Activated CD4-positive, alpha-beta T cell treated with anti-CD3 and anti-CD28 coated beads, Interleukin-2, amount 50 U/mL, for 16 hours (primary cell): ENCODE measurements at regions not wholly inside any gene's neighbourhood (a gene's known extent, or its start where the extent isn't known, plus 50 kb on each side); places are given as distances from the start of the nearest gene placed in this dataset.
"Not testable (repeated sequence)": the region's sequence is repeated elsewhere in the genome, so short reads cannot be mapped to it uniquely, and the experiment has no call there.

Experiments used
- DNase-seq: peaks from one replicate; pipeline ENCODE4 v3.0.0-alpha.2; 2020

- DNase-seq = no peak
Observed at GRCh38 chr2:224173210-224173609, 134.1 kb upstream of the SERPINE2 start.

- DNase-seq = no peak
Observed at GRCh38 chr2:224171226-224171625, 132.1 kb upstream of the SERPINE2 start.

- DNase-seq = no peak
Observed at GRCh38 chr2:224169847-224170246, 130.8 kb upstream of the SERPINE2 start.

- not testable (repeated sequence) for DNase-seq
Observed at GRCh38 chr2:224167781-224168180, 128.7 kb upstream of the SERPINE2 start.

GRCh38 chr2:224166654-224167053, 127.6 kb upstream of the SERPINE2 start:
- DNase-seq = no peak

- peak; percentile 29 for DNase-seq
Observed at GRCh38 chr2:224165901-224166319, 126.8 kb upstream of the SERPINE2 start.

- no peak for DNase-seq
Observed at GRCh38 chr2:224163566-224164307, 124.7 kb upstream of the SERPINE2 start.

- peak; percentile 12 for DNase-seq
Observed at GRCh38 chr2:224162122-224162521, 123.0 kb upstream of the SERPINE2 start.

GRCh38 chr2:224161712-224162111, 122.6 kb upstream of the SERPINE2 start:
- no peak for DNase-seq

GRCh38 chr2:224160917-224161316, 121.8 kb upstream of the SERPINE2 start:
- no peak for DNase-seq

- no peak for DNase-seq
Observed at GRCh38 chr2:224159345-224159928, 120.4 kb upstream of the SERPINE2 start.

- no peak for DNase-seq
Observed at GRCh38 chr2:224158831-224159230, 119.7 kb upstream of the SERPINE2 start.

GRCh38 chr2:224158061-224158460, 119.0 kb upstream of the SERPINE2 start:
- no peak for DNase-seq

GRCh38 chr2:224157655-224158054, 118.6 kb upstream of the SERPINE2 start:
- no peak for DNase-seq

- DNase-seq = no peak
Observed at GRCh38 chr2:224156436-224156835, 117.3 kb upstream of the SERPINE2 start.

GRCh38 chr2:224155896-224156295, 116.8 kb upstream of the SERPINE2 start:
- no peak for DNase-seq

- DNase-seq = no peak
Observed at GRCh38 chr2:224155371-224155770, 116.3 kb upstream of the SERPINE2 start.

GRCh38 chr2:224151680-224152310, 112.7 kb upstream of the SERPINE2 start:
- DNase-seq = no peak

GRCh38 chr2:224151161-224151560, 112.1 kb upstream of the SERPINE2 start:
- no peak for DNase-seq

- not testable (repeated sequence) for DNase-seq
Observed at GRCh38 chr2:224148058-224148457, 109.0 kb upstream of the SERPINE2 start.

- no peak for DNase-seq
Observed at GRCh38 chr2:224147174-224147573, 108.1 kb upstream of the SERPINE2 start.

- DNase-seq = no peak
Observed at GRCh38 chr2:224146356-224147160, 107.5 kb upstream of the SERPINE2 start.

GRCh38 chr2:224145751-224146355, 106.8 kb upstream of the SERPINE2 start:
- no peak for DNase-seq
